ENCODE measurements at regions not wholly inside any gene's neighbourhood (a gene's known extent, or its start where the extent isn't known, plus 50 kb on each side); places are given as distances from the start of the nearest gene placed in this dataset.

DNA sequence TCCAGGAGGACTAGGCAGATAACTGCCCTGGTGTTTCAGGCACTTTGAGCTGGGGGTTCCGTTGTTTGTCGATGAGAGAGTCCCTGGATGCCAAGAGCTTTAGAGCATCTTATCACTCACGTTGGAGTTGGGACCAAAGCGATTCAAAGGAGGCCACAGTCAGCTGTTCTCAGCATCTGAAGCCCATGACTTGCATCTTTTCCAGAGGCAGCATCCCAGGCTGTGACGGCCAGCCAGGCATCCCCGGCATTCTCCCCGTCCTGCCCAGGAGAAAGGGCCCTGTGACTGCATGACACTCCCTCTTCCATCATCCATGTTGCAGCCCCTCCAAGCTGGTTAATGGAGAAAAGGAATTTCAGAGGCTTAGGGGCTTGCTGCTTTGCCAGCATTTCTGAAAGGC lies 520.3 kb downstream of the CDH26 start:
- Histone ChIP-seq H3K4me3 (ENCODE audit: low read length) (no peak overlapping the region), H3K36me3 (replicated peaks; ENCODE audit: insufficient read depth, low read length) (no peaks in the 10 kb centered on the region), H3K4me2 (ENCODE audit: low read depth, low read length) (no peak overlapping the region), H3K4me1 (ENCODE audit: low read length) (no peaks in the 10 kb centered on the region), H3K27me3 (replicated peaks; ENCODE audit: insufficient read depth, low read length) (no peaks in the 10 kb centered on the region), H3K79me2 (ENCODE audit: low read length) (no peaks in the 10 kb centered on the region), H3K9ac (ENCODE audit: low read length) (no peak overlapping the region), H3F3A (ENCODE audit: insufficient read depth, low read length) (no peaks in the 10 kb centered on the region), H2AFZ (ENCODE audit: low read length) (no peak overlapping the region), H3K27ac (ENCODE audit: low read length) (no peak overlapping the region), H4K20me1 (ENCODE audit: insufficient read depth, low read length) (no peaks in the 10 kb centered on the region), H3K9me3 (replicated peaks; ENCODE audit: insufficient read depth, low read length) (no peaks in the 10 kb centered on the region), H3K9me2 (replicated peaks; ENCODE audit: insufficient read depth, low read length) (no peaks in the 10 kb centered on the region)
- TF ChIP-seq, protein P1, sequence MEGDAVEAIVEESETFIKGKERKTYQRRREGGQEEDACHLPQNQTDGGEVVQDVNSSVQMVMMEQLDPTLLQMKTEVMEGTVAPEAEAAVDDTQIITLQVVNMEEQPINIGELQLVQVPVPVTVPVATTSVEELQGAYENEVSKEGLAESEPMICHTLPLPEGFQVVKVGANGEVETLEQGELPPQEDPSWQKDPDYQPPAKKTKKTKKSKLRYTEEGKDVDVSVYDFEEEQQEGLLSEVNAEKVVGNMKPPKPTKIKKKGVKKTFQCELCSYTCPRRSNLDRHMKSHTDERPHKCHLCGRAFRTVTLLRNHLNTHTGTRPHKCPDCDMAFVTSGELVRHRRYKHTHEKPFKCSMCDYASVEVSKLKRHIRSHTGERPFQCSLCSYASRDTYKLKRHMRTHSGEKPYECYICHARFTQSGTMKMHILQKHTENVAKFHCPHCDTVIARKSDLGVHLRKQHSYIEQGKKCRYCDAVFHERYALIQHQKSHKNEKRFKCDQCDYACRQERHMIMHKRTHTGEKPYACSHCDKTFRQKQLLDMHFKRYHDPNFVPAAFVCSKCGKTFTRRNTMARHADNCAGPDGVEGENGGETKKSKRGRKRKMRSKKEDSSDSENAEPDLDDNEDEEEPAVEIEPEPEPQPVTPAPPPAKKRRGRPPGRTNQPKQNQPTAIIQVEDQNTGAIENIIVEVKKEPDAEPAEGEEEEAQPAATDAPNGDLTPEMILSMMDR (IDR thresholded peaks at IDR 0.05; ENCODE audit: low read length), result no peak
- no peak for TF ChIP-seq EZH2phosphoT487 (IDR thresholded peaks at IDR 0.05; ENCODE audit: low read length)
- no peak for TF ChIP-seq EZH2 (optimal IDR thresholded peaks at IDR 0.05; ENCODE audit: low read depth, low read length)
- no peak for DNase-seq

DNA sequence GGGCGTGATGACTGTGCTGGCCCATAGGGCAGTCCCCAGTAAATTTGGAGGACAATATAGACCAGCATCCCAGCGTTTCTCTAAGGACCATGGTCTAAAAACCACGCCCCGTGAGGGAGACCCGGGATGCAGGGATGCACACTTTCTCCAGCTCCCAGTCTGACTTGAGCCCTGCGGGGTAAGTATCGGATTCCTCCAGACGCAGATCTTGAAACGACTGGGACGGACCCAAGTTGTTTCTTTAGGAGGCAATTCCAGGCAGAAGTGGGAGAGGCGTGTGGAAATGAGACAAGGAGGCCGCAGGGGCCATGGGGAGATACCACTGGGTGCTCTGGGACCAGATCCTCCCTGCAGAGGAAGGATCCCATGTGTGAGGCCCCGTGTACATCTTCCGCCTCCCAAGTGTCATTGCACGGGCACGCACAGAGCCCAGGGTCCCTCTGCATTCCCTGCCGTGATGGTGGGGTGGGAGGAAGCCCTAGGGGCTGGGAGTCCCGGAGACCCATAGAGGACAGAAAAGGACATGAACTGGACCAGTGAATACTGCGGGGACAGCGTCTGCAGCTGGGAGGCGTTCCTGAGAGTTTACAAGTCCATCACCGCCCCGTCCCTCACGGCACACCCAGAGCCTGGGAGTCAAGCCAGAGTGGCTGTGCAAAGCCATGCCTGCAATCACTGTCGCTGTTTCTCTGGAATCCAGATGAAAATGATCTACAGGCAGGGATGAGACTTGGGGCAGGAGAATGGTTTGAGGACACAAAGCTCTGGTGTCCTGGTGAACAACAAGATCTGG lies 522.9 kb downstream of the CDH26 start:
- H3K27me3 ChIP-seq (replicated peaks; ENCODE audit: insufficient read depth, low read length), result no peaks in the 10 kb centered on the region
- H3K36me3 ChIP-seq (replicated peaks; ENCODE audit: insufficient read depth, low read length), result no peaks in the 10 kb centered on the region
- H3K9ac ChIP-seq (ENCODE audit: low read length), result no peak overlapping the region
- H3F3A ChIP-seq (ENCODE audit: insufficient read depth, low read length), result no peaks in the 10 kb centered on the region
- no peaks in the 10 kb centered on the region for H4K20me1 ChIP-seq (ENCODE audit: insufficient read depth, low read length)
- no peak overlapping the region for H3K4me3 ChIP-seq (ENCODE audit: low read length)
- no peaks in the 10 kb centered on the region for H3K4me1 ChIP-seq (ENCODE audit: low read length)
- H3K4me2 ChIP-seq (ENCODE audit: low read depth, low read length), result no peak overlapping the region
- H3K27ac ChIP-seq (ENCODE audit: low read length), result no peak overlapping the region
- no peak overlapping the region for H2AFZ ChIP-seq (ENCODE audit: low read length)
- H3K79me2 ChIP-seq (ENCODE audit: low read length), result no peaks in the 10 kb centered on the region
- H3K9me2 ChIP-seq (replicated peaks; ENCODE audit: insufficient read depth, low read length), result no peaks in the 10 kb centered on the region
- no peaks in the 10 kb centered on the region for H3K9me3 ChIP-seq (replicated peaks; ENCODE audit: insufficient read depth, low read length)
- no peak for DNase-seq
- TF ChIP-seq, protein P1 (IDR thresholded peaks at IDR 0.05; ENCODE audit: low read length), result no peak
- no peak for TF ChIP-seq EZH2phosphoT487 (IDR thresholded peaks at IDR 0.05; ENCODE audit: low read length)
- no peak for TF ChIP-seq EZH2 (optimal IDR thresholded peaks at IDR 0.05; ENCODE audit: low read depth, low read length)

DNA sequence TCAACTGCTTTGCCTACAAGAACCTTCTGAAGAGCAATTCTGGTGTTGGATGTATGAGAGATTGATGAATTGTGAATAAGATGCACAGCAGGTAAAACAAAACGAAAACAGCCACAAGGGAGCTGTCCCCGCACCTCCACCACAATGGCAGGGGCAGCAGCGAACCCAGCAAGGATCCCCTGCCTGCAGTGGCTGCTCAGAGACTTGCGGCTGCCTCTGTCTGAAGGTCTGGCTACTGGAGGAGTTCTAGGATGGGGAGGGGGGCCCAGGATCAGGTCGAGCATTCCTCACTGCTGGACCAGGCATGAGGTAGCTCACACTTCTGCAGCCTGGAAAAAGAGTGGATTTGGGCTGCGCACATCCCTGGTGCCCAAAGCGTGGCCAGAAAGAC lies 523.5 kb downstream of the CDH26 start:
- H3K27me3 ChIP-seq (replicated peaks; ENCODE audit: insufficient read depth, low read length), result no peaks in the 10 kb centered on the region
- TF ChIP-seq, protein P1 (IDR thresholded peaks at IDR 0.05; ENCODE audit: low read length), result no peak
- no peak for TF ChIP-seq EZH2 (optimal IDR thresholded peaks at IDR 0.05; ENCODE audit: low read depth, low read length)
- no peak for TF ChIP-seq EZH2phosphoT487 (IDR thresholded peaks at IDR 0.05; ENCODE audit: low read length)
- H3K27ac ChIP-seq (ENCODE audit: low read length), result no peak overlapping the region
- H3K4me2 ChIP-seq (ENCODE audit: low read depth, low read length), result no peak overlapping the region
- H3F3A ChIP-seq (ENCODE audit: insufficient read depth, low read length), result no peaks in the 10 kb centered on the region
- H3K9me3 ChIP-seq (replicated peaks; ENCODE audit: insufficient read depth, low read length), result no peaks in the 10 kb centered on the region
- H3K36me3 ChIP-seq (replicated peaks; ENCODE audit: insufficient read depth, low read length), result no peaks in the 10 kb centered on the region
- no peaks in the 10 kb centered on the region for H3K79me2 ChIP-seq (ENCODE audit: low read length)
- no peak overlapping the region for H2AFZ ChIP-seq (ENCODE audit: low read length)
- no peaks in the 10 kb centered on the region for H4K20me1 ChIP-seq (ENCODE audit: insufficient read depth, low read length)
- DNase-seq, result no peak
- no peaks in the 10 kb centered on the region for H3K4me1 ChIP-seq (ENCODE audit: low read length)
- H3K9ac ChIP-seq (ENCODE audit: low read length), result no peak overlapping the region
- no peak overlapping the region for H3K4me3 ChIP-seq (ENCODE audit: low read length)
- H3K9me2 ChIP-seq (replicated peaks; ENCODE audit: insufficient read depth, low read length), result no peaks in the 10 kb centered on the region
